Coronary artery (tissue), 2 donors: ENCODE measurements at regions not wholly inside any gene's neighbourhood (a gene's known extent, or its start where the extent isn't known, plus 50 kb on each side); places are given as distances from the start of the nearest gene placed in this dataset.

Experiments
- DNase-seq: peaks from one replicate; pipeline ENCODE4 v3.0.0-alpha.2; 2017; ENCODE audit warnings: low spot score
- H3K27ac ChIP-seq, 2 donors: fragments of 200-600 bp; sonication (generic); one replicate each; pipeline ENCODE4 v1.5.1; 2016 to 2019
- H3K4me3 ChIP-seq: fragments of 200-600 bp; sonication (generic); 2 replicates; pipeline ENCODE4 v1.5.1; 2016; ENCODE audit warnings: mild to moderate bottlenecking, moderate library complexity
- TF ChIP-seq, protein P1 (sequence below): fragments of 200-600 bp; sonication (generic); IDR thresholded peaks from one replicate; pipeline ENCODE4 v1.5.1; 2019; ENCODE audit warnings: antibody characterized with exemption

DNA sequence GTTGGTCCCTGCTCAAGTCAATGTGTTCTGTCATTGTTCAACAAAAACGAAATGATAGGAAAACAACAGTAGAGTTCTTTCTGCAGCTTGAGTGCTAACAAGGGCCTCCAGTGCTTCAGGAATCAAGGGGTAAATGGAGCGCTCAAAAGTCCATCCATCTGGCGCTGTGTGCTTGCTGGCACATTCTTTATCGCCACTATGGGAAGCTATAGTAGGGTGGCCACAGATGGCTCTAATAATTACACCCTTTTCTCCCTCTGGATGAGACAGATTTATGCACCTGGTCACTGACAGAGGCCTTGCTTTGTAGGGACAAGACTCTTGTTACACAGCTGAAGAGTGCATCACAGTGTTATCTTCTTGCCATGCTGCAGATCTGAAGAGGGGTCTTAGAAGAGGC is 136.0 kb downstream of the GDAP2 start:
- TF ChIP-seq, protein P1, sequence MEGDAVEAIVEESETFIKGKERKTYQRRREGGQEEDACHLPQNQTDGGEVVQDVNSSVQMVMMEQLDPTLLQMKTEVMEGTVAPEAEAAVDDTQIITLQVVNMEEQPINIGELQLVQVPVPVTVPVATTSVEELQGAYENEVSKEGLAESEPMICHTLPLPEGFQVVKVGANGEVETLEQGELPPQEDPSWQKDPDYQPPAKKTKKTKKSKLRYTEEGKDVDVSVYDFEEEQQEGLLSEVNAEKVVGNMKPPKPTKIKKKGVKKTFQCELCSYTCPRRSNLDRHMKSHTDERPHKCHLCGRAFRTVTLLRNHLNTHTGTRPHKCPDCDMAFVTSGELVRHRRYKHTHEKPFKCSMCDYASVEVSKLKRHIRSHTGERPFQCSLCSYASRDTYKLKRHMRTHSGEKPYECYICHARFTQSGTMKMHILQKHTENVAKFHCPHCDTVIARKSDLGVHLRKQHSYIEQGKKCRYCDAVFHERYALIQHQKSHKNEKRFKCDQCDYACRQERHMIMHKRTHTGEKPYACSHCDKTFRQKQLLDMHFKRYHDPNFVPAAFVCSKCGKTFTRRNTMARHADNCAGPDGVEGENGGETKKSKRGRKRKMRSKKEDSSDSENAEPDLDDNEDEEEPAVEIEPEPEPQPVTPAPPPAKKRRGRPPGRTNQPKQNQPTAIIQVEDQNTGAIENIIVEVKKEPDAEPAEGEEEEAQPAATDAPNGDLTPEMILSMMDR: no peak
- peak overlapping the region; percentile 28 to 30 for H3K27ac ChIP-seq
- DNase-seq: no peak
- H3K4me3 ChIP-seq: no peak overlapping the region

DNA sequence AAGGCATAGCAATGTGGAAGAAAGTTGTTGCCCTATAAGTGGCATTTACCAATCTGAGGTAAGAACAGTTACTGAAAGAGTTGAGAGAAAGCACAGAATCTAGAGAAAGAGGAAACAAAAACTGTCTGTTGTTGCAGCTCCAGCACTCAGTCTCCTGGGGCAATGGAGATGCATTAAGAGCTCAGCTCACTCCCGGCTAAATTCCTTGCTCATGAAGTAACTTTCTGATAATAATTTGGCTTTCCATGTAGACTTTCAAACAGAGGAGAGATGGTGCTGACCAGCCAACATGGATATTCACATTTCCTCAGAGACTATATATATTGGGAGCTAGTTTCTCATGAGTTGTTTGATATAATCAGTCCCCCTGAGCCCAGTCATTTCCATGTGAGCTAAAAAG is 135.3 kb downstream of the GDAP2 start:
- Histone ChIP-seq H3K4me3 (no peak overlapping the region), H3K27ac (peak overlapping the region; percentile 28 to 30)
- TF ChIP-seq, protein P1: no peak
- DNase-seq: no peak

DNA sequence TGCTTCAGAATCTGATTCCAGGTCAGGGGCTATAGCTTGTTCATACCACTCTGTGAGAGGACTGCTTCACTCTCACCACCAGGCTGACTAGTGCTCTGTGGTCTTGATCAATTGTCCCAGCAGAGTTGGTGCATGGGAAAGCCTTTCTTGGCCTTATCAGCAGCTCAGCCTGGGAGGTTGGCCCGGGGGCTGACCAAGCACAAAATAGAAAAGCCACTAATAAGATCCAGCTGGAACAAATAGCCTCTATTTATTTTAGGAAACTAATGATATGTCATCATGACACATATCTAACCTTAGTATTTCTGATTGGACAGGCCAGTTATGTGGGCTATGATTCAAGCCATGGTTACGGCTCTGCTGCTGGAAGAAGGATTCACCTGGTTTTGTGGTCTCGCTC is 134.2 kb downstream of the GDAP2 start:
- TF ChIP-seq, protein P1: no peak
- no peak for DNase-seq
- H3K4me3 ChIP-seq: no peak overlapping the region
- no peak overlapping the region for H3K27ac ChIP-seq

DNA sequence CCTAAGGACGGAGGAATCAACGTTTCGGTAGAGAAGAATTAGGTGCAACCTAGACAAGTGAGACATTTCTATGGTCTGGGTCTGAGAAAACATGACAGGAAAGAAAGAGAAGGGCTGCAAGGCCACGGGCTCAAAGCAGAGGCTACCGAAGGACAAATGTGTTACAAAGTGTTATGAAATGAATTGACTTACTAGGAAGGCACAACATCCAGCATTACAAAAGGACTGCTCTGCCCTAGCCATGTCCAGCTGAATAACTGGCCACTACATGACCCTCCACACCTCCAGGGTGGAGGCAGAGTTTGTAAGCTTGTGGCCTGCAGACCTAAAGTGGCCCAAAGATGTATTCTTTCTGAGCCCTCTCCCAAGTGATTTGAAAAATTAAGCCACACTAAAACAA is 133.6 kb downstream of the GDAP2 start:
- TF ChIP-seq, protein P1: no peak
- no peak overlapping the region for H3K27ac ChIP-seq
- no peak overlapping the region for H3K4me3 ChIP-seq
- DNase-seq: no peak

DNA sequence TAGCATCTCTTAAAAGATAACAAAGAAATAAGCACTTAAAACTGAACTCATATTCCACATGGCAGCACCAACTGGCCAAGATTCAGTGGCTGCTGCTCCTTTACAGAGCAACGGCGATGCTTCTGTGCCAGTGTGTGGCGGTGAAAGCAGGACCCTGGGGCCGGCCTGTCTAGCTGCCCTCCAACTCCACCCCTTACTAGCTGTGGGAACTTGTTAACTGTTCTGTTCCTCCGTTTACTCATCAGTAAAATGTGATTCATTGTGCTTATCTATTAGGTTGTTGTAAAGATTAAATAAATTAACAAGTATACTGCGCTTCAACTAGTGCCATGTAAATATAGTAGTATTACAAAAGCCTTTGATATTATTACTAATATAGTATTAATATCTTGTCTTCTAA is 133.2 kb downstream of the GDAP2 start:
- H3K27ac ChIP-seq: no peak overlapping the region
- TF ChIP-seq, protein P1: no peak
- DNase-seq: no peak
- H3K4me3 ChIP-seq: no peak overlapping the region

DNA sequence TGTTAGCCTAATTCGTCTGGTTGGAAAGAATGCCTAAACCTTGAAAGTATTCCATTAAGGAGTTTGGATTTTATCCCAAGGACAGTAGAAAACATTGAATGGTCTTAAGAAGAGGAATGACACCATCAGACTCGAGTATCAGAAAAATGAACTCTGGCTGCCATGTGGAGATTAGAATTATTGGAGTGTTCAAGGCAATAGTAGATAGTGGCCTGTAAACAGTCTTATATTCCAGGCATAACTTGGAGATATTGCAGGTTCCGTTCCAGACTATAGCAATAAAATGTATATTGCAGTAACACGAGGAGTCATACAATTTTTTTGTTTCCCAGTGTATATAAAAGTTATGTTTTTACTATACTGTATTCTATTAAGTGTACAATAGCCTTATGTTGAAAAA is 130.9 kb downstream of the GDAP2 start:
- Histone ChIP-seq H3K4me3 (no peak overlapping the region), H3K27ac (no peak overlapping the region)
- TF ChIP-seq, protein P1: no peak
- DNase-seq: no peak

DNA sequence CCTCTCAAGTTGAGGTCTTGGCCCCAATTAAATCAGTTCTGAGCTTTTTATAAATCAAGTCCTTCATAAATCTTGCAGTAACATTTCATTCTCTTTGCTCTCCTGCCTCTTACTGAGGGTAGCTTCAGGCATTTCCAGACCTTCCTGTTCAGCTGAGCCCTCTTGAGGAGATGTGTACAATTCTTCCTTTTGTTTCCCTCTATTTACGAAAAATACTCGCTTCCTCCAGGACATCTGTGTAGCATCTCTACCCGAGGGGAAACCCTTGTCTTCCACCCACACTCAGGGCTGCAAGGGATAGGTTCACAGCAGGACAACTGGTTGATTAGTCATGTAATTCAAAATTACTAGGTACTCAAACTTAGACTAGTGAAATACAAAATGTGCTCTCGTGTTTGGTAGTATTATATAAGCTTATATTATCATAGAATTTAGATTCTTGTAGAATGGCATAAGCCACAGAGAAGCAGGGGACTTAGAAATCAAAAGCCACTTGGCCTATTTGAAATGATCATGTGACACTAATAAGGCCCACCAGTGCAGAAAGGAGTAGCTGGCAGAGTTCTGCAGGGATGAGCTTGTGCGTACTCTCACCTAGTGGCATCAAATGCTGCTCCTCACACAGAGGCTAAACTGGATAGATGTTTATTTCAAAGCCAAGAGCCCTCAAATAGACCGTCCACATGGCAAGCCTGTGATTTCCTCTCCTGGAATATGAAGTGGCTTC is 126.7 kb downstream of the GDAP2 start:
- DNase-seq: no peak
- Histone ChIP-seq H3K27ac (no peak overlapping the region), H3K4me3 (no peak overlapping the region)
- TF ChIP-seq, protein P1: no peak
